NCI-H2196 (cell line): ENCODE measurements at regions not wholly inside any gene's neighbourhood (a gene's known extent, or its start where the extent isn't known, plus 50 kb on each side); places are given as distances from the start of the nearest gene placed in this dataset.
"Not testable (repeated sequence)": the region's sequence is repeated elsewhere in the genome, so short reads cannot be mapped to it uniquely, and the experiment has no call there.

Experiments
- DNase-seq: peaks from one replicate; lab custom pipeline; 2025; ENCODE audit not compliant: unreplicated experiment; lab: John Stamatoyannopoulos, UW

GRCh38 chr6:113357041-113357440 lies 500.1 kb upstream of the MARCKS start:
- no peak for DNase-seq

- DNase-seq, result no peak
Observed at GRCh38 chr6:113358063-113358583, 499.0 kb upstream of the MARCKS start.

GRCh38 chr6:113359155-113360140 lies 497.7 kb upstream of the MARCKS start:
- peak; percentile 11 for DNase-seq

DNA sequence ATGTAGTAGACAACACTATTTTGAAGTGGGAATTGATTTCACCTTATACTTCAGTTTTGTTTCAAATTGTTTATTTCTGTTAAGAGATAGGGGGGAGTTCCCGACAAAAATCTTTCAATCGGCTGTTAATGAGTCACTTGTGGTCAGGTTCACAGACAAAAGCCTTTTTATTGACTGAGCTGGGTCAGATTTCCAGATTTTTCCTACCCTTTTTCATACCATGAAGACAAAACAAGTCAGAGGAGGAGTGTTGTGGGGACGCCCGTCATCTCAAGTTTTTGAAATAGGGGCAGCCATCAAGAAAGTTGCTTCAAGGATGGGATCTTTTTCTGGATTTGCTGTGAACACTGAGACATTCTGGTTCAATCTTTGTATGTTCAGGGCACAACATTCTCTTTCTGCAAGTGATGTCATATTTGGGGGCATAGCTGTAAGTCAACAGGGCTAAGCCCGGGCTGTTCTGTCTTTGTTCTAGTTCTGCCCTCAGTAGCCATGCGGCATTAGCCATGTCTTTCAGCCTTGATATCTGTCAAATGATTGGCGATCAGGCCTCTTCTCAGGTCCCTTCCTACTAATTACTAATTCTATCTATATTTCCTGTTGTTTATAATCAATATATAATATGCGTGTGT lies 496.0 kb upstream of the MARCKS start:
- DNase-seq, result peak; percentile 53

DNA sequence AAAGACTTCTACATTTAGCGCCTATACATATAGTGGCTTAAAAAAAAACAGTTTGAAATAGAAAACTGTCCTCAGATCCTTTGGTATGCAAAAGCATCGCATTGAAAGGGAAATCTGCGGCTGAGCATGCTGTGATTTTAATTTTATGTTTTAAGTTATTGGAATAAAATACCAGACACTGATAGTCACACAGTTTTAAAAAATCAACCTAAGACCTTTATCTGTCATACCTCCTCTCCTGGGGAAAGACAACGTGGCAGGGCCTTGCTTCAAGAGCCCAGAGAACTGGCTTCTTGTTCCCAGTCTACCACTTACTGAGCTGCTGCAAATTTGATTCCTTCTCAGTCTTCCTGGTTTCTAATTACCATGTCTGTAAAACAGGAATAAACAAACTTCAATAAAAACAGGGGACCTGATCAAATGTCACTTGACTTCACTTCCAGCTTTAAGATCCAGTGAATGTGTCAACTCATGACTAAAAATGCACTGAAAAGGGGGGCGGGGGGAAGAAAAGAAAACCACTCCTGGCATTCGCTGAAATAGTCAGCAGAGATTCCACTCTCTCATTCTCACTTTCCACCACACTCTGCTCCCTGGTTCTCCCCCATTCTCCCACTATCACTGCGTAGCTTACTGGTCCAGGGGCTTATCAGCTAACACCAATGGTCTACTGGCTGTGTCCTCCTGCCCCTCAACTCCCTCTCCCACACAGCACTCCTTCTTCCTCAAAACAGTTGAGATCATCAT lies 494.7 kb upstream of the MARCKS start:
- peak; percentile 30 for DNase-seq

GRCh38 chr6:113363048-113363798 lies 493.9 kb upstream of the MARCKS start:
- DNase-seq, result no peak

GRCh38 chr6:113363866-113364265 lies 493.3 kb upstream of the MARCKS start:
- DNase-seq, result no peak

DNA sequence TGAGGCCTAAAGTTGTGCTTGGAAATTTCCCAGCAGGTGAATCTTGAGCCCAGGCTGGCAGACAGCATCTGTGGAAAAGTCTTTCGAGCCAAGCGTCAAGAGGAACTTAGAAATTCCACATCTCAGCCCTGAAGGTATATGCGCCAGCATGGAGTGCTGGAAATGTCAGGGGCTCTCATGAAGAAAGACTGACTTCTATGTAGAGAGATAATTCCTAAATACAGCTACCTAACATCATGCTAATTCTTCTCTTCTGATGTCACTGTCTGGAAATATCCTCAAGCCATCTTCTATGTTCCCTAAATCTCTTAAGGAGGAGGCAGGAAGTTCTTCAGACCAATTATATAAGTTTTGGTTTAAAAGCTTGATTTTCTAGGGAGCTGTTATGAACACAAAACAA lies 492.4 kb upstream of the MARCKS start:
- DNase-seq, result no peak

GRCh38 chr6:113365191-113365590 lies 492.0 kb upstream of the MARCKS start:
- no peak for DNase-seq

GRCh38 chr6:113366505-113366904 lies 490.6 kb upstream of the MARCKS start:
- DNase-seq, result no peak

- no peak for DNase-seq
Observed at GRCh38 chr6:113370508-113371502, 486.3 kb upstream of the MARCKS start.

DNA sequence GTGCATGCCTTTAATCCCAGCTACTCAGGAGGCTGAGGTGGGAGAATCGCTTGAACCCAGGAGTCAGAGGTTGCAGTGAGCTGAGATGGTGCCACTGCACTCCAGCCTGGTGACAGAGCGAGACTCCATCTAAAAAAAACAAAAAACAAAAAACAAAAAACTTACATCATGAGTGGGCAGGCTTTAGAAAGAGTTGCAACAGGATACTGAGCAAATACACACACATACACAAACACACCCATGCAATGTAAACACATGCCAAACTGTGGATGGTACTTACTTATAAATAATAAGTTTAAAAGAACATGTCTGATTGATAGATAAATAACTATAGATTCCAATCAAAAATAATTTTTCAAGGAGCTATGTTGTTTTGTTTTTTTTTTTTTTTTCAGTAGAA lies 481.7 kb upstream of the MARCKS start:
- not testable (repeated sequence) for DNase-seq

DNA sequence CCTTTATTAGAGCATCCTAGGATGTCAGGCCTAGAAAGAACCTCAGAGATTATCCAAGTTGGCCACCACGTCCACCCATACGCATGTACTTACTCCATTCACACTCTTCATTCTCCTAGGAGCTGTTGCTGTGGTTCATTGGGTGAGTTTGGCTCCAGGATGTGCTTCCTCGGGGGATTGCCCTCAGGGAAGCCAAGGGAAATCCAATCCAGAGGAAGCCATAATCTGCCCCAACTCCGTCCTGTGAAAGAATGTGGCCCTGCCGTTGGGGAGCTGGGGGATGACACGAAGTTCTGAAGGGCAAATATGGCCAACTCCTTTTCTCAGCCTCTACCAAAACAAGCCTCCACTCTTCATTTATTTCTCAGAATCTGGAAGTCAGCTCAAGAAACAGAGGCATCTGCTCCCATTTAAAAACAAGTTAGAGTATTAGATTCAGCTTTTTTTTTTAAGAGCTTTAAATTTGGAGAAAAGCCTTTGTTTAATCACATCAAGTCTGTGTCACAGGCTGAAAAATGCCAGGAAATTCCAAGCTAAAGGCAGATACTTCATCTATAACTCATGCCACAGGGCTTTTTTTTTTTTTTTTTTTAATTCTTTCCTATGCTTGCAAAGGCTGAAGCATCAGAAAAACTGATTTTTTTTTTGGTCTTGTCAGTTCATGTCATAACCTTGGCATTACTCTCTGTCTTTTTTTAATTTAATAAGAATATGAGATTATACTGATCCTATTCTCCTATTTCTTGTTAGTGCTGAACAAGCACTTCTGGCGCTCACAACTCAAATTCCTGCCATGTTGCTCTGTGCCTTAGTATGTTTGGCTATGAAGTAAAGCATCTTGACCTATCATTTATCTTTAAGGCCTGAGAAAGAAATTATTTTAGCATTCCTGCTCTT lies 480.9 kb upstream of the MARCKS start:
- no peak for DNase-seq

DNA sequence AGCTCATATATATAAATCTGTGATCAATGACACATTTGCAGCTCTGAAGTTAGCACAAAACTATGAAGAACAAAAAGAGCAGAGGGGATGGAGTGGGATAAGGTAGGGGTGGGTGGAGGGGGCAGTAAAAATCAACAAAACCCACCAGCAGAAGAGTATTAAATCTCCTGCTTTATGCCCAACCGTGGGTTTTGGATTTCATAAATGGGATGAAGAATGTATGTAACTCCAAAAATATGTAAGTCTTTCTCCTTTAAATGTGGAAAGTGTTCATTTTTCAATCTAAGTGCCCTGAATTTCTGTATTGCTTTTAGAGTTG lies 480.3 kb upstream of the MARCKS start:
- no peak for DNase-seq

DNA sequence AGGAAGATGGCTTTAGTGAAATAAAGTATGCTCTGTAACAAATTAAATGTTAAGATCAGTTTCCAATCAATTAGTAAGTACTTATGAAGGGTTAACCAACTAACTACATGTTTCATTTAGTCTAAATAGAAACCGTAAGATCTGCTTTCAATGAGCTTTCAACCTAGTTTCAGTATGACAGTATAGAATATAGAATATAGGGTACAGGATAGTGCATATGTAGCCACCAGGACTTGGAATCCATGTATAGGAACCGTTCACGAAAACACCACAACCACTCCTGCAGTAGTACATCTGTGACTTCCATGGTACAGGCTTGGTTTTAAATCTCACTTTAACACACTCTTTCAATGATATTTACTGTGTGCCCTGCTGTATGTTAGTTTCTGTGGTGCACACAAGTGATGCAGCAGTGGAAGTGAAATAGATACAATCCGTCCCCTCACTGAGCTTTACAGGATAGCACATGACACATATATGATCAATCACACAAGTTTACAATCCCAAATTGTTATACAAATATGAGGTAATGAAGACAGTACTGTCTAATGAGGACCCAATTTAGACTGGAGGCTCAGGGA lies 479.7 kb upstream of the MARCKS start:
- DNase-seq, result no peak

GRCh38 chr6:113380591-113380990 lies 476.6 kb upstream of the MARCKS start:
- DNase-seq, result no peak

DNA sequence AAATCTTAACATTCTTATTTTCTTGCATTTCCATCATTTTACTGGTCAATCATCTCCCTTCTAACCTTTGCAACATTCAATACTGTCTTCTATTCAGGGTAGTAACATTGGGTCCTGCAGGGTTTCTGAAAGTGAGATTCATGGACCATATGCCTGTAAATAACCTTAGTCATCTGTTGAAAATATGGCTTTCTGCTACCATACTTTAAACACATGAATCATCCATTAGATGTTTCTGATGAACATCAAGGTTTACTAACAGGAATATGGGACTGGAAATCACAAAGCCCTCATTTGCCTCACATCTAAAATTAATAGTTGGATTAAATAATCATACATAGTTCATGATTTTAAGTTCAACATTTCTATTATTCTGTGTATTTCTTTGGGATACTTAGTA lies 475.9 kb upstream of the MARCKS start:
- no peak for DNase-seq

DNA sequence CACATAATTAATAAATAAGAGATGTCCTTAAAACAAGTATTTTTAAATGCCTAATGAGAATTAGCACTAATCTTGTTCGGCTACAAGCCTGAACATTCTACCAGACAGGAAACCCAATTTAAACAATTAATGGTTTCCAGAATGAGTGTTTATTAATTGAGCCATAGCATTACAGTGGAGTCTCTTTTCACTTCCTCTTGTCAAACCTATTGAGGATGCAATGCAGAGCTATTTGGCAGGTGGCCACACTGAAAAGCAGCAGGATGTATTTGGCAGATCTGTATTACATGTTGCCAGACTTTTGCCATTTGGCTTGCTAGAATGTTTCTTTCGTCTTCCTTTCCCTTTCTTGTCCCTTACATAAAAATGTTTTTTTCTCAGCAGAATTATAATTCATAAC lies 475.2 kb upstream of the MARCKS start:
- peak; percentile 76 for DNase-seq
